ENCODE measurements at regions not wholly inside any gene's neighbourhood (a gene's known extent, or its start where the extent isn't known, plus 50 kb on each side); places are given as distances from the start of the nearest gene placed in this dataset.

GRCh38 chr9:106334081-106334480 is 528.9 kb upstream of the ZNF462 start:
- Histone ChIP-seq H3K4me3 (ENCODE audit: low read depth, low read length) (no peak overlapping the region), H3K27me3 (ENCODE audit: insufficient read depth, low read depth, severe bottlenecking) (no peaks in the 10 kb centered on the region), H3K9me3 (ENCODE audit: severe bottlenecking) (peaks cover 4% of the 10 kb centered on the region), H3K27ac (peak overlapping the region; percentile 48), H3K36me3 (no peaks in the 10 kb centered on the region)
- TF ChIP-seq, protein P1, sequence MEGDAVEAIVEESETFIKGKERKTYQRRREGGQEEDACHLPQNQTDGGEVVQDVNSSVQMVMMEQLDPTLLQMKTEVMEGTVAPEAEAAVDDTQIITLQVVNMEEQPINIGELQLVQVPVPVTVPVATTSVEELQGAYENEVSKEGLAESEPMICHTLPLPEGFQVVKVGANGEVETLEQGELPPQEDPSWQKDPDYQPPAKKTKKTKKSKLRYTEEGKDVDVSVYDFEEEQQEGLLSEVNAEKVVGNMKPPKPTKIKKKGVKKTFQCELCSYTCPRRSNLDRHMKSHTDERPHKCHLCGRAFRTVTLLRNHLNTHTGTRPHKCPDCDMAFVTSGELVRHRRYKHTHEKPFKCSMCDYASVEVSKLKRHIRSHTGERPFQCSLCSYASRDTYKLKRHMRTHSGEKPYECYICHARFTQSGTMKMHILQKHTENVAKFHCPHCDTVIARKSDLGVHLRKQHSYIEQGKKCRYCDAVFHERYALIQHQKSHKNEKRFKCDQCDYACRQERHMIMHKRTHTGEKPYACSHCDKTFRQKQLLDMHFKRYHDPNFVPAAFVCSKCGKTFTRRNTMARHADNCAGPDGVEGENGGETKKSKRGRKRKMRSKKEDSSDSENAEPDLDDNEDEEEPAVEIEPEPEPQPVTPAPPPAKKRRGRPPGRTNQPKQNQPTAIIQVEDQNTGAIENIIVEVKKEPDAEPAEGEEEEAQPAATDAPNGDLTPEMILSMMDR (IDR thresholded peaks at IDR 0.05; ENCODE audit: low read depth, low read length), result no peak
- peak; percentile 19 for DNase-seq

- no peak overlapping the region for H3K4me3 ChIP-seq (ENCODE audit: low read depth, low read length)
- no peaks in the 10 kb centered on the region for H3K27me3 ChIP-seq (ENCODE audit: insufficient read depth, low read depth, severe bottlenecking)
- H3K27ac ChIP-seq, result no peak overlapping the region
- TF ChIP-seq, protein P1 (IDR thresholded peaks at IDR 0.05; ENCODE audit: low read depth, low read length), result no peak
- no peak for DNase-seq
- H3K36me3 ChIP-seq, result no peaks in the 10 kb centered on the region
- peaks cover 4% of the 10 kb centered on the region for H3K9me3 ChIP-seq (ENCODE audit: severe bottlenecking)
These were observed 523.1 kb upstream of the ZNF462 start for GRCh38 chr9:106339882-106340281.

DNA sequence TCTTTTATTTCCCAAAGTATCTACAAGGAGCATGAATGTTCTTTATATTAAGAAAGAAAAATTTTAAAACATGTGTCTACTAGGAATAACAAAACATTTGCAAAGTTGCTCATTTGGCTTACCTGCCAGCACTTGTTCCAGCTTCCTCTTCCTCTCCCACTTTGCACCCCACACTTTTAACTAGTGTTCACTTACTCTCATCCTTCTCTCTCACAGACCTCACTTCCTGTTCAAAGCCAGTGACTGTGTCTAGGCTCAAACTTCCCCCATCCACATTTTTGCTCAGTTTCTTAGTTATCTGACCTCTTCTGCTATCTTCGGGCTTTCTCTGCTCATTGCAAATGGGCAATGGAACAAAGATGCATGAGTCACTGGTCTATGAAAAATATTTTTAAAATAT is 512.2 kb upstream of the ZNF462 start:
- Histone ChIP-seq H3K9me3 (ENCODE audit: severe bottlenecking) (no peaks in the 10 kb centered on the region), H3K27ac (no peak overlapping the region), H3K4me3 (ENCODE audit: low read depth, low read length) (no peak overlapping the region), H3K27me3 (ENCODE audit: insufficient read depth, low read depth, severe bottlenecking) (no peaks in the 10 kb centered on the region), H3K36me3 (no peaks in the 10 kb centered on the region)
- DNase-seq, result no peak
- TF ChIP-seq, protein P1 (IDR thresholded peaks at IDR 0.05; ENCODE audit: low read depth, low read length), result no peak

DNA sequence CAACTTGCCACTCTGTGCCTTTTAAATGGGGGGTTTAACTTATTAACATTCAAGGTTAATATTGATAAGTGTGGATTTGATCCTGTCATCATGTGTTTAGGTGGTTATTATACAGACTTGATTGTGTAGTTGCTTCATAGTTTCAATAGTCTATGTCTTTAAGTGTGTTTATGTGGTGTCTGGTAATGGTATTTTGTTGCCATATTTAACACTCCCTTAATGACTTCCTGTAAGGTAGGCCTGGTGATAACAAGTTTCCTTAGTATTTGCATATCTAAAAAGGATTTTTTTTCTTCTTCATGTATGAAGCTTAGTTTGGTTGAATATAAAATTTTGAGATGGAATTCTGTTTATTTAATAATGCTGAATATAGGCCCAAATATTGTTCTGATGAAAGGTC is 506.0 kb upstream of the ZNF462 start:
- H3K36me3 ChIP-seq, result no peaks in the 10 kb centered on the region
- H3K4me3 ChIP-seq (ENCODE audit: low read depth, low read length), result no peak overlapping the region
- H3K27ac ChIP-seq, result no peak overlapping the region
- no peaks in the 10 kb centered on the region for H3K27me3 ChIP-seq (ENCODE audit: insufficient read depth, low read depth, severe bottlenecking)
- no peak for DNase-seq
- TF ChIP-seq, protein P1 (IDR thresholded peaks at IDR 0.05; ENCODE audit: low read depth, low read length), result no peak
- no peaks in the 10 kb centered on the region for H3K9me3 ChIP-seq (ENCODE audit: severe bottlenecking)

GRCh38 chr9:106358331-106358730 is 504.6 kb upstream of the ZNF462 start:
- no peaks in the 10 kb centered on the region for H3K36me3 ChIP-seq
- H3K27ac ChIP-seq, result no peak overlapping the region
- no peaks in the 10 kb centered on the region for H3K9me3 ChIP-seq (ENCODE audit: severe bottlenecking)
- no peaks in the 10 kb centered on the region for H3K27me3 ChIP-seq (ENCODE audit: insufficient read depth, low read depth, severe bottlenecking)
- DNase-seq, result no peak
- TF ChIP-seq, protein P1 (IDR thresholded peaks at IDR 0.05; ENCODE audit: low read depth, low read length), result no peak
- H3K4me3 ChIP-seq (ENCODE audit: low read depth, low read length), result no peak overlapping the region

DNA sequence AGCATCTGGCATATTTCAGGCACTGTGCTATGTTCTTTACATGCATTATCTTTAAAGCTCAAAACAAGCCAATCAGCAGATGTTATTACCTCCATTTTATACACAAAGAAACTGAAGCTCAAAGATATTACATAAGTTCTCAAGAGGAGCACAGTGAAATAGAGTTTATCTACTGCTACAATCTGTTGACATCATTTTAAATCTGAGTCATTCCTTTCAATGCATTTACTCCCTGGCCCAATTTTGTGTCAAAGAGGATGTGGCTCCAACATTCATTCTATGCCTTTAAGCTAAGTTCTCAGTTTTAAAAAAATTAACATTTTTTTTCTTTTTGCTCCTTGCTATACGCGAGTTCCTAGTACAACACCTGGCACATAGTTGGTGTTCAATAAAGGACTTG is 486.3 kb upstream of the ZNF462 start:
- Histone ChIP-seq H3K27me3 (ENCODE audit: insufficient read depth, low read depth, severe bottlenecking) (no peaks in the 10 kb centered on the region), H3K27ac (no peak overlapping the region), H3K4me3 (ENCODE audit: low read depth, low read length) (no peak overlapping the region), H3K9me3 (ENCODE audit: severe bottlenecking) (peaks cover 2% of the 10 kb centered on the region), H3K36me3 (no peaks in the 10 kb centered on the region)
- TF ChIP-seq, protein P1 (IDR thresholded peaks at IDR 0.05; ENCODE audit: low read depth, low read length), result no peak
- no peak for DNase-seq

Measured in WERI-Rb-1 (cell line).